GM19455 (cell line): ENCODE measurements at regions not wholly inside any gene's neighbourhood (a gene's known extent, or its start where the extent isn't known, plus 50 kb on each side); places are given as distances from the start of the nearest gene placed in this dataset.
A peak's percentile ranks its signal among the peaks of the same experiment; 100 is the strongest.
"Not testable (repeated sequence)": the region's sequence is repeated elsewhere in the genome, so short reads cannot be mapped to it uniquely, and the experiment has no call there.

Experiments used
- ATAC-seq: cut with Tn5 transposase; IDR thresholded peaks from one replicate; pipeline ENCODE4 v1.9.1; 2021; ENCODE audit not compliant: unreplicated experiment

GRCh38 chr10:87416892-87417291 lies 59.3 kb downstream of the NUTM2D start:
- ATAC-seq = not testable (repeated sequence)

- not testable (repeated sequence) for ATAC-seq
These were observed 65.1 kb downstream of the NUTM2D start for GRCh38 chr10:87422641-87423040.

GRCh38 chr10:87424697-87425373 lies 67.3 kb downstream of the NUTM2D start:
- ATAC-seq = not testable (repeated sequence)

- ATAC-seq = not testable (repeated sequence)
These were observed 70.9 kb upstream of the MINPP1 start for GRCh38 chr10:87433836-87434235.

- not testable (repeated sequence) for ATAC-seq
These were observed 69.3 kb upstream of the MINPP1 start for GRCh38 chr10:87435295-87435826.

- ATAC-seq = peak; percentile 68
These were observed 68.6 kb upstream of the MINPP1 start for GRCh38 chr10:87436104-87436503.

- ATAC-seq = not testable (repeated sequence)
These were observed 67.2 kb upstream of the MINPP1 start for GRCh38 chr10:87437450-87437849.
